ENCODE measurements at regions not wholly inside any gene's neighbourhood (a gene's known extent, or its start where the extent isn't known, plus 50 kb on each side); places are given as distances from the start of the nearest gene placed in this dataset.

- no peak overlapping the region for H3K4ac ChIP-seq (ENCODE audit: low read depth, low read length)
- WGBS, 2 experiments (ENCODE audit: extremely low coverage in 2 of 2, insufficient read length in 1 of 2): no CpG with 5 or more reads among the region's 1 CpG
- H3K9me3 ChIP-seq (ENCODE audit: control insufficient read depth, insufficient read depth, low read length): no peaks in the 10 kb centered on the region
- H3K9me1 ChIP-seq (ENCODE audit: insufficient read depth, low read length): no peaks in the 10 kb centered on the region
- H4K8ac ChIP-seq (ENCODE audit: low read depth in 2 of 2, low read length in 2 of 2): no peak overlapping the region
- peaks cover 3% of the 10 kb centered on the region; the same call in 1 of the 2 replicates for H3K4me1 ChIP-seq (ENCODE audit: control insufficient read depth, insufficient read depth, low read length)
- H3K27ac ChIP-seq (ENCODE audit: insufficient read depth, low read length): no peak overlapping the region
- no peak overlapping the region for H2AK5ac ChIP-seq (ENCODE audit: low read depth, low read length)
- no peak overlapping the region for H2BK5ac ChIP-seq (ENCODE audit: low read depth, low read length, poor library complexity, severe bottlenecking)
- H3K18ac ChIP-seq (ENCODE audit: low read depth, low read length): no peak overlapping the region
- H3K23ac ChIP-seq (ENCODE audit: low read depth, low read length): no peak overlapping the region
- dilution Hi-C loops (cut with HindIII; ENCODE audit: low sequenced_read_pairs, unreplicated experiment): no loop called here
- H2BK120ac ChIP-seq (ENCODE audit: low read depth, low read length): no peak overlapping the region
- no peaks in the 10 kb centered on the region for H4K20me1 ChIP-seq (ENCODE audit: insufficient read depth, low read length)
- peak; percentile 83 for DNase-seq
- H2BK15ac ChIP-seq (ENCODE audit: low read depth, low read length): no peak overlapping the region
- no TSS peak for BruUV-seq (replicated peaks)
- H3K27me3 ChIP-seq (ENCODE audit: control insufficient read depth, insufficient read depth, low read length): no peaks in the 10 kb centered on the region
- H3K14ac ChIP-seq (replicated peaks; ENCODE audit: low read depth, low read length): no peak overlapping the region
- in situ Hi-C loops (cut with MboI; ENCODE audit: low sequenced_read_pairs): no loop called here
- no peaks in the 10 kb centered on the region for H3K36me3 ChIP-seq (ENCODE audit: control insufficient read depth, insufficient read depth, low read length)
- H4K91ac ChIP-seq (ENCODE audit: insufficient read depth, low read depth, low read length): no peak overlapping the region
- H4K5ac ChIP-seq (ENCODE audit: low read depth, low read length): no peak overlapping the region
- no peak overlapping the region for H2AFZ ChIP-seq (replicated peaks; ENCODE audit: low read length, poor library complexity)
- H2BK20ac ChIP-seq (ENCODE audit: low read depth, low read length): no peak overlapping the region
- intact Hi-C loops (cut with micrococcal nuclease): no loop called here
- H3K79me1 ChIP-seq (ENCODE audit: low read depth in 1 of 2, low read length in 2 of 2): no peaks in the 10 kb centered on the region
- ChIA-PET CTCF (interaction anchor here (0.9 kb wide), 1 partner anchor 68 kb away, joined by 3 read pairs; no protein-coding TSS in a partner anchor), POLR2A (ENCODE audit: unreplicated experiment) (no interaction called here)
- no peak overlapping the region for H3K4me2 ChIP-seq (ENCODE audit: low read depth, low read length)
- ATAC-seq (ENCODE audit: low read depth): peak; percentile 48
- H3K9ac ChIP-seq (ENCODE audit: low read depth, low read length): no peak overlapping the region
- no peak overlapping the region for H3K56ac ChIP-seq (ENCODE audit: extremely low read depth, insufficient read depth, low read length)
- H3K4me3 ChIP-seq (ENCODE audit: insufficient read depth, low read depth, low read length): no peak overlapping the region
- H2AK9ac ChIP-seq (replicated peaks; ENCODE audit: low read depth, low read length, poor library complexity): no peak overlapping the region
- TF ChIP-seq SMC3 (IDR thresholded peaks at IDR 0.05; ENCODE audit: low read depth, low read length): no peak
- no peak for TF ChIP-seq MXI1 (IDR thresholded peaks at IDR 0.05; ENCODE audit: borderline replicate concordance, low read depth, low read length)
- TF ChIP-seq CEBPB (IDR thresholded peaks at IDR 0.05; ENCODE audit: low read depth, low read length): peak; percentile 17; the same call in 1 of the 2 replicates
- TF ChIP-seq RAD21 (IDR thresholded peaks at IDR 0.05; ENCODE audit: low read length): no peak
Measured at GRCh38 chr20:10898552-10898951, 224.8 kb upstream of the JAG1 start.
